Liver (tissue), 3 donors: ENCODE measurements at regions not wholly inside any gene's neighbourhood (a gene's known extent, or its start where the extent isn't known, plus 50 kb on each side); places are given as distances from the start of the nearest gene placed in this dataset.

Experiments
- ATF3 ChIP-seq: IDR thresholded peaks from 2 replicates; pipeline ENCODE4 v1.6.1; 2016; ENCODE audit warnings: antibody characterized with exemption
- CTCF ChIP-seq: fragments of 150-350 bp; IDR thresholded peaks from 2 replicates; pipeline ENCODE4 v1.5.1; 2017; ENCODE audit warnings: improper control_type of control experiment, low read depth, low read length; ENCODE audit not compliant: missing input control
- MAX ChIP-seq: IDR thresholded peaks from 2 replicates; pipeline ENCODE4 v1.6.1; 2016; ENCODE audit warnings: antibody characterized with exemption
- SP1 ChIP-seq: IDR thresholded peaks from 2 replicates; pipeline ENCODE4 v1.6.1; 2018; ENCODE audit warnings: antibody characterized with exemption, mild to moderate bottlenecking
- TAF1 ChIP-seq: conservative IDR thresholded peaks from 2 replicates; pipeline ENCODE4 v1.6.1; 2016; ENCODE audit warnings: antibody characterized with exemption, mild to moderate bottlenecking
- YY1 ChIP-seq: IDR thresholded peaks from 2 replicates; pipeline ENCODE4 v1.6.1; 2016; ENCODE audit warnings: antibody characterized with exemption, mild to moderate bottlenecking
- donor health status: healthy.
- donor health status: healthy.

- no peak for TF ChIP-seq TAF1
- no peak for TF ChIP-seq MAX
- no peak for TF ChIP-seq ATF3
- no peak for TF ChIP-seq CTCF
- no peak for TF ChIP-seq SP1
- TF ChIP-seq YY1, result no peak
Measured at GRCh38 chr1:232138044-232138443, 491.9 kb downstream of the SIPA1L2 start.
